IMR-90 (cell line): ENCODE measurements at regions not wholly inside any gene's neighbourhood (a gene's known extent, or its start where the extent isn't known, plus 50 kb on each side); places are given as distances from the start of the nearest gene placed in this dataset.

ENCODE experiments used
- ATAC-seq: fragments of 200-7000 bp; cut with Tn5 transposase; 2 replicates; pipeline ENCODE4 v1.9.1; 2020; ENCODE audit warnings: low read depth, mild to moderate bottlenecking, moderate library complexity
- BruUV-seq: library from RNA; stranded (reverse); fragments of 400-500 nt; replicated peaks from 2 replicates; lab custom pipeline; 2021; lab: Mats Ljungman, UMichigan
- CTCF ChIA-PET: fragments of 300-600 bp; formaldehyde crosslinking; extraction: SDS; loops from one replicate; lab custom pipeline; 2021; ENCODE audit warnings: antibody characterized with exemption; lab: Yijun Ruan, JAX
- POLR2A ChIA-PET: fragments of 300-600 bp; sonication (Branson Sonifier 250); formaldehyde crosslinking; loops from one replicate; lab custom pipeline; 2022; ENCODE audit warnings: antibody characterized with exemption; ENCODE audit not compliant: unreplicated experiment; lab: Charles Lee
- DNase-seq: peaks from one replicate; pipeline ENCODE4 v3.0.0; 2013
- H2AFZ ChIP-seq: replicated peaks from 2 replicates; pipeline ENCODE3; 2013; ENCODE audit warnings: low read length, mild to moderate bottlenecking; ENCODE audit not compliant: poor library complexity
- H2AK5ac ChIP-seq: 2 replicates; pipeline ENCODE4 v1.6.1; 2013; ENCODE audit warnings: low read depth, low read length, inconsistent platforms
- H2AK9ac ChIP-seq: replicated peaks from 2 replicates; pipeline ENCODE3; 2013; ENCODE audit warnings: mild to moderate bottlenecking, low read depth, low read length, moderate library complexity; ENCODE audit not compliant: poor library complexity
- H2BK120ac ChIP-seq: 2 replicates; pipeline ENCODE4 v1.6.1; 2013; ENCODE audit warnings: low read depth, low read length, inconsistent platforms
- H2BK15ac ChIP-seq: 3 replicates; pipeline ENCODE4 v1.6.1; 2013; ENCODE audit warnings: low read depth, low read length, inconsistent platforms
- H2BK20ac ChIP-seq: 2 replicates; pipeline ENCODE4 v1.6.1; 2013; ENCODE audit warnings: low read depth, mild to moderate bottlenecking, inconsistent platforms, low read length, moderate library complexity
- H2BK5ac ChIP-seq: 2 replicates; pipeline ENCODE4 v1.6.1; 2013; ENCODE audit warnings: mild to moderate bottlenecking, low read depth, low read length, inconsistent platforms; ENCODE audit not compliant: poor library complexity, severe bottlenecking
- H3K14ac ChIP-seq: replicated peaks from 2 replicates; pipeline ENCODE4 v1.6.1; 2013; ENCODE audit warnings: low read depth, low read length, inconsistent platforms
- H3K18ac ChIP-seq: 2 replicates; pipeline ENCODE4 v1.6.1; 2013; ENCODE audit warnings: low read depth, low read length, control low read depth
- H3K23ac ChIP-seq: 2 replicates; pipeline ENCODE4 v1.6.1; 2013; ENCODE audit warnings: low read depth, low read length, inconsistent platforms
- H3K27ac ChIP-seq: 2 replicates; pipeline ENCODE4 v1.5.1; 2013; ENCODE audit warnings: mild to moderate bottlenecking, control low read depth, low read length; ENCODE audit not compliant: insufficient read depth
- H3K27me3 ChIP-seq: 2 replicates; pipeline ENCODE4 v1.6.1; 2013; ENCODE audit warnings: low read length; ENCODE audit not compliant: control insufficient read depth, insufficient read depth
- H3K36me3 ChIP-seq: 2 replicates; pipeline ENCODE4 v1.6.1; 2013; ENCODE audit warnings: low read length, mixed read lengths; ENCODE audit not compliant: control insufficient read depth, insufficient read depth
- H3K4ac ChIP-seq: 2 replicates; pipeline ENCODE4 v1.6.1; 2013; ENCODE audit warnings: low read depth, low read length, inconsistent platforms
- H3K4me1 ChIP-seq: 2 replicates; pipeline ENCODE4 v1.6.1; 2013; ENCODE audit warnings: low read length, mixed read lengths; ENCODE audit not compliant: control insufficient read depth, insufficient read depth
- H3K4me2 ChIP-seq: 2 replicates; pipeline ENCODE4 v1.6.1; 2013; ENCODE audit warnings: low read depth, mild to moderate bottlenecking, control low read depth, low read length, moderate library complexity
- H3K4me3 ChIP-seq: 2 replicates; pipeline ENCODE4 v1.5.1; 2013; ENCODE audit warnings: low read depth, mild to moderate bottlenecking, control low read depth, low read length, moderate library complexity; ENCODE audit not compliant: insufficient read depth
- H3K56ac ChIP-seq: 2 replicates; pipeline ENCODE4 v1.6.1; 2013; ENCODE audit warnings: low read length, inconsistent platforms; ENCODE audit not compliant: insufficient read depth; ENCODE audit errors: extremely low read depth
- H3K79me1 ChIP-seq, 2 experiments: 2 replicates each; pipeline ENCODE4 v1.6.1; 2013; ENCODE audit warnings: low read length in 2 of 2, inconsistent platforms in 1 of 2, low read depth in 1 of 2
- H3K9ac ChIP-seq: 2 replicates; pipeline ENCODE4 v1.6.1; 2013; ENCODE audit warnings: low read depth, low read length, control low read depth
- H3K9me1 ChIP-seq: 2 replicates; pipeline ENCODE4 v1.6.1; 2013; ENCODE audit warnings: low read length, inconsistent platforms; ENCODE audit not compliant: insufficient read depth
- H3K9me3 ChIP-seq: 2 replicates; pipeline ENCODE4 v1.6.1; 2013; ENCODE audit warnings: low read length; ENCODE audit not compliant: control insufficient read depth, insufficient read depth
- H4K20me1 ChIP-seq: 2 replicates; pipeline ENCODE4 v1.6.1; 2013; ENCODE audit warnings: low read length, inconsistent platforms; ENCODE audit not compliant: insufficient read depth
- H4K5ac ChIP-seq: 2 replicates; pipeline ENCODE4 v1.6.1; 2013; ENCODE audit warnings: mild to moderate bottlenecking, low read depth, low read length, control low read depth
- H4K8ac ChIP-seq, 2 experiments: 2 replicates each; pipeline ENCODE4 v1.6.1; 2013; ENCODE audit warnings: low read depth in 2 of 2, low read length in 2 of 2, control low read depth in 1 of 2, inconsistent platforms in 1 of 2
- H4K91ac ChIP-seq: 2 replicates; pipeline ENCODE4 v1.6.1; 2013; ENCODE audit warnings: low read depth, low read length, inconsistent platforms; ENCODE audit not compliant: insufficient read depth
- CEBPB ChIP-seq: IDR thresholded peaks from 2 replicates; pipeline ENCODE4 v1.6.1; 2012; ENCODE audit warnings: low read depth, low read length, improper control_type of control experiment
- CHD1 ChIP-seq: IDR thresholded peaks from 2 replicates; pipeline ENCODE4 v1.6.1; 2012; ENCODE audit warnings: low read depth, low read length, improper control_type of control experiment
- ELK1 ChIP-seq: fragments of 150-350 bp; IDR thresholded peaks from 2 replicates; pipeline ENCODE4 v1.6.1; 2016; ENCODE audit warnings: low read depth, mild to moderate bottlenecking, low read length, moderate library complexity, borderline replicate concordance
- FOS ChIP-seq: fragments of 150-350 bp; IDR thresholded peaks from 2 replicates; pipeline ENCODE4 v1.6.1; 2016; ENCODE audit warnings: low read depth, low read length
- MAFK ChIP-seq: IDR thresholded peaks from 2 replicates; pipeline ENCODE4 v1.6.1; 2012; ENCODE audit warnings: low read depth, low read length, improper control_type of control experiment
- MAZ ChIP-seq: IDR thresholded peaks from 2 replicates; pipeline ENCODE4 v1.6.1; 2012; ENCODE audit warnings: low read depth, mild to moderate bottlenecking, low read length, improper control_type of control experiment, moderate library complexity, borderline replicate concordance
- RAD21 ChIP-seq: IDR thresholded peaks from 2 replicates; pipeline ENCODE4 v1.6.1; 2012; ENCODE audit warnings: low read length, improper control_type of control experiment
- WGBS, 2 experiments: methylation state at CpG; one replicate each; pipeline versions ENCODE4 v1.1.5 to v1.1.7; 2013; ENCODE audit warnings: missing lambda C conversion rate in 2 of 2; ENCODE audit not compliant: insufficient read length in 1 of 2; ENCODE audit errors: extremely low coverage in 2 of 2; 5-methylcytosine and 5-hydroxymethylcytosine counted together
- dilution Hi-C: fragments of 300-500 bp; cut with HindIII; formaldehyde crosslinking; loops from one replicate; pipeline ENCODE4 v1.14.3; 2018; ENCODE audit warnings: low sequenced_read_pairs; ENCODE audit not compliant: unreplicated experiment
- in situ Hi-C: fragments of 300-500 bp; cut with MboI; formaldehyde crosslinking; loops from 3 replicates; pipeline ENCODE4 v1.14.3; 2019; ENCODE audit warnings: low sequenced_read_pairs, inconsistent platforms, mixed read lengths
- intact Hi-C: fragments of 100-400 bp; cut with micrococcal nuclease; formaldehyde crosslinking; loops from 2 replicates; pipeline ENCODE4 v1.10.0; 2022

DNA sequence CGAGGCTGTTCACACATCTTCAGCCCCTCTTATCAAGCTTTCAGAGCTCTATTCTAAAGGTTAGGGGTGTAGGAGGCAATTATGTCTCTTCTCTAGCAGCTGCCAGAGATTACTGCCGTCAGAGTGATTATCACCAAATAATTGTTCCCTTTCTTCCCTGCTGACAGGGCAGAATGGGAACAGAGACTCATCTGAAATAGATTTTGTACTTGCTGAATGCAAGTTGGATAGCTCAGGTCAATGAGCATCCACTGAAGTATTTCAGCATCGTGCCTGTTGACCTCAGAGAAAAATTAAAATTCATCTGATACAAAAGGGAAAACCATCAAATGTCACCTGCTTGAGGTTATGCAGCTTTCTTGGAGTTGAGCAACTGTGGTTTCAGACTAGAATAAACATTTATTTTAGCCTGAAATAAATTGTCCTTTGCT lies 213.7 kb upstream of the MAP3K1 start:
- H3K79me1 ChIP-seq: no peaks in the 10 kb centered on the region
- H3K27me3 ChIP-seq: peaks cover 4% of the 10 kb centered on the region; the same call in 1 of the 2 replicates
- no peak overlapping the region for H3K4me3 ChIP-seq
- no peak overlapping the region for H4K91ac ChIP-seq
- H3K4ac ChIP-seq: no peak overlapping the region
- peak overlapping the region; percentile 71; the same call in 1 of the 2 replicates for H3K18ac ChIP-seq
- H2AK9ac ChIP-seq: no peak overlapping the region
- ChIA-PET CTCF (interaction anchor here (1.1 kb wide), 1 partner anchor 16 kb away, joined by 3 read pairs; no protein-coding TSS in a partner anchor), POLR2A (no interaction called here)
- 0 out of 4 replicates have a peak overlapping the region, but pooled peaks of 1 of the 2 experiments have one; percentile 17 for H4K8ac ChIP-seq
- DNase-seq (peak; percentile 85), ATAC-seq (peak; percentile 81)
- H2BK15ac ChIP-seq: 0 out of 3 replicates have a peak overlapping the region, but pooled peaks have one; percentile 8
- H2BK120ac ChIP-seq: 0 out of 2 replicates have a peak overlapping the region, but pooled peaks have one; percentile 44
- dilution Hi-C loops: no loop called here
- no peak overlapping the region for H2AK5ac ChIP-seq
- H3K36me3 ChIP-seq: no peaks in the 10 kb centered on the region
- BruUV-seq: no TSS peak
- no peak overlapping the region; the same call in 1 of the 2 replicates for H4K5ac ChIP-seq
- H2BK20ac ChIP-seq: no peak overlapping the region
- no peak overlapping the region for H3K9ac ChIP-seq
- no peak overlapping the region for H2BK5ac ChIP-seq
- no peak overlapping the region for H3K14ac ChIP-seq
- H4K20me1 ChIP-seq: no peaks in the 10 kb centered on the region
- H3K9me1 ChIP-seq: peaks cover 6% of the 10 kb centered on the region; the same call in 1 of the 2 replicates
- H3K27ac ChIP-seq: peak overlapping the region; percentile 5; the same call in 1 of the 2 replicates
- H3K4me2 ChIP-seq: no peak overlapping the region
- H3K56ac ChIP-seq: no peak overlapping the region
- H3K4me1 ChIP-seq: peaks cover 6% of the 10 kb centered on the region
- H3K23ac ChIP-seq: no peak overlapping the region
- WGBS, 2 experiments: no CpG with 5 or more reads among the region's 3 CpGs
- TF ChIP-seq FOS (no peak), CHD1 (no peak), MAZ (no peak), CEBPB (peak; percentile 67), ELK1 (no peak), RAD21 (no peak), MAFK (peak; percentile 60)
- intact Hi-C loops: no loop called here
- in situ Hi-C loops: no loop called here
- H2AFZ ChIP-seq: no peak overlapping the region
- H3K9me3 ChIP-seq: no peaks in the 10 kb centered on the region
